ENCODE measurements at regions not wholly inside any gene's neighbourhood (a gene's known extent, or its start where the extent isn't known, plus 50 kb on each side); places are given as distances from the start of the nearest gene placed in this dataset.
"Not testable (repeated sequence)": the region's sequence is repeated elsewhere in the genome, so short reads cannot be mapped to it uniquely, and the experiment has no call there.

- no peak for DNase-seq
Observed at GRCh38 chr2:34656632-34657031, 1057.5 kb upstream of the FAM98A start.

- DNase-seq = no peak
Observed at GRCh38 chr2:34652636-34653035, 1053.5 kb upstream of the FAM98A start.

- no peak for DNase-seq
Observed at GRCh38 chr2:34646901-34647300, 1047.8 kb upstream of the FAM98A start.

- no peak for DNase-seq
Observed at GRCh38 chr2:34632327-34632726, 1033.2 kb upstream of the FAM98A start.

GRCh38 chr2:34627003-34627402, 1027.9 kb upstream of the FAM98A start:
- DNase-seq = no peak

GRCh38 chr2:34604164-34604563, 1005.1 kb upstream of the FAM98A start:
- no peak for DNase-seq

GRCh38 chr2:34602262-34602661, 1003.2 kb upstream of the FAM98A start:
- DNase-seq = no peak

GRCh38 chr2:34601561-34601960, 1002.5 kb upstream of the FAM98A start:
- DNase-seq = no peak

- DNase-seq = no peak
Observed at GRCh38 chr2:34578641-34579040, 979.5 kb upstream of the FAM98A start.

- DNase-seq = no peak
Observed at GRCh38 chr2:34570266-34570872, 971.3 kb upstream of the FAM98A start.

- DNase-seq = no peak
Observed at GRCh38 chr2:34567128-34567527, 968.0 kb upstream of the FAM98A start.

- no peak for DNase-seq
Observed at GRCh38 chr2:34552337-34552736, 953.2 kb upstream of the FAM98A start.

GRCh38 chr2:34549710-34550345, 950.7 kb upstream of the FAM98A start:
- no peak for DNase-seq

- DNase-seq = no peak
Observed at GRCh38 chr2:34547900-34548299, 948.8 kb upstream of the FAM98A start.

GRCh38 chr2:34547340-34547739, 948.2 kb upstream of the FAM98A start:
- DNase-seq = no peak

GRCh38 chr2:34545486-34546136, 946.5 kb upstream of the FAM98A start:
- no peak for DNase-seq

GRCh38 chr2:34534761-34535160, 935.7 kb upstream of the FAM98A start:
- DNase-seq = no peak

- DNase-seq = no peak
Observed at GRCh38 chr2:34534341-34534740, 935.2 kb upstream of the FAM98A start.

GRCh38 chr2:34533585-34534183, 934.6 kb upstream of the FAM98A start:
- no peak for DNase-seq

- no peak for DNase-seq
Observed at GRCh38 chr2:34529965-34530364, 930.9 kb upstream of the FAM98A start.

GRCh38 chr2:34523958-34524514, 924.9 kb upstream of the FAM98A start:
- no peak for DNase-seq

- DNase-seq = no peak
Observed at GRCh38 chr2:34519659-34520058, 920.6 kb upstream of the FAM98A start.

- DNase-seq = no peak
Observed at GRCh38 chr2:34498561-34498960, 899.5 kb upstream of the FAM98A start.

- DNase-seq = not testable (repeated sequence)
Observed at GRCh38 chr2:34494192-34494591, 895.1 kb upstream of the FAM98A start.
